ENCODE measurements at regions not wholly inside any gene's neighbourhood (a gene's known extent, or its start where the extent isn't known, plus 50 kb on each side); places are given as distances from the start of the nearest gene placed in this dataset.

GRCh38 chr5:165723931-165724330 lies 2218.5 kb downstream of the MAT2B start:
- no peak for TF ChIP-seq EZH2 (IDR thresholded peaks at IDR 0.05; ENCODE audit: borderline replicate concordance, low read length)
- TF ChIP-seq, protein P1, sequence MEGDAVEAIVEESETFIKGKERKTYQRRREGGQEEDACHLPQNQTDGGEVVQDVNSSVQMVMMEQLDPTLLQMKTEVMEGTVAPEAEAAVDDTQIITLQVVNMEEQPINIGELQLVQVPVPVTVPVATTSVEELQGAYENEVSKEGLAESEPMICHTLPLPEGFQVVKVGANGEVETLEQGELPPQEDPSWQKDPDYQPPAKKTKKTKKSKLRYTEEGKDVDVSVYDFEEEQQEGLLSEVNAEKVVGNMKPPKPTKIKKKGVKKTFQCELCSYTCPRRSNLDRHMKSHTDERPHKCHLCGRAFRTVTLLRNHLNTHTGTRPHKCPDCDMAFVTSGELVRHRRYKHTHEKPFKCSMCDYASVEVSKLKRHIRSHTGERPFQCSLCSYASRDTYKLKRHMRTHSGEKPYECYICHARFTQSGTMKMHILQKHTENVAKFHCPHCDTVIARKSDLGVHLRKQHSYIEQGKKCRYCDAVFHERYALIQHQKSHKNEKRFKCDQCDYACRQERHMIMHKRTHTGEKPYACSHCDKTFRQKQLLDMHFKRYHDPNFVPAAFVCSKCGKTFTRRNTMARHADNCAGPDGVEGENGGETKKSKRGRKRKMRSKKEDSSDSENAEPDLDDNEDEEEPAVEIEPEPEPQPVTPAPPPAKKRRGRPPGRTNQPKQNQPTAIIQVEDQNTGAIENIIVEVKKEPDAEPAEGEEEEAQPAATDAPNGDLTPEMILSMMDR (IDR thresholded peaks at IDR 0.05; ENCODE audit: low read length): no peak
